Ovary (tissue), 3 donors: ENCODE measurements at regions not wholly inside any gene's neighbourhood (a gene's known extent, or its start where the extent isn't known, plus 50 kb on each side); places are given as distances from the start of the nearest gene placed in this dataset.

ENCODE experiments used
- CTCF ChIP-seq, 3 donors: fragments of 450-650 bp in 2 of 3; fragments of 200-600 bp in 1 of 3; IDR thresholded peaks; one replicate each; pipeline versions ENCODE4 v1.5.1 to v1.8.0; 2016 to 2022; ENCODE audit warnings: antibody characterized with exemption in 3 of 3, mild to moderate bottlenecking in 1 of 3
- POLR2A ChIP-seq: fragments of 450-650 bp; IDR thresholded peaks from one replicate; pipeline ENCODE4 v1.6.1; 2017; ENCODE audit warnings: antibody characterized with exemption, mild to moderate bottlenecking, moderate library complexity
- donor health status: DM: no; HTN: no; CAD: no.

GRCh38 chr13:26929971-26930730 lies 169.6 kb upstream of the GPR12 start:
- TF ChIP-seq POLR2A, result no peak
- TF ChIP-seq CTCF (IDR thresholded peaks at IDR 0.05), result peak; percentile 36 to 66 (median 56)
